ENCODE measurements at regions not wholly inside any gene's neighbourhood (a gene's known extent, or its start where the extent isn't known, plus 50 kb on each side); places are given as distances from the start of the nearest gene placed in this dataset.
A peak's percentile ranks its signal among the peaks of the same experiment; 100 is the strongest.

- DNase-seq (ENCODE audit: insufficient read length, low spot score), result no peak
- peak; percentile 43 for FAIRE-seq
Observed at GRCh38 chr3:72380711-72381493, 467.3 kb downstream of the SHQ1 start.

DNA sequence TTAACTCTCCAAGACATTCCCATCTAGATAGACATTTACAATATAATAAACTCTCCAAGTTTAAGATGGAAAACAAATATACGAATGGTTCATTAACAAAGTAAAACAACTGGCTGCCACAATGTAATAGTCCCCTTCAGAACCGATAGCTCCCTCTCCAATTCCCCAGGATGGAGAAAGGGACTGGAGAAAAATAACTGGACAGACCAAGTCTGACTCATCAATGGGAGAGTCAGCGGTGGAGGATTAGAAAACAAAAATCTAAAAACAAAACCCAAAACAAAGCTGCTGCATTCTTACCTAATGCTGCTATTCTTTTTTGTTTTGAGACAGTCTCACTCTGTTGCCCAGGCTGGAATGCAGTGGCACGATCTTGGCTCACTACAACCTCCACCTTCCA lies 468.1 kb downstream of the SHQ1 start:
- no peak for TF ChIP-seq SPI1 (IDR thresholded peaks at IDR 0.05; ENCODE audit: low read depth, low read length)
- no peak for TF ChIP-seq POLR2A (IDR thresholded peaks at IDR 0.05; ENCODE audit: low read depth, low read length)
- no peak for TF ChIP-seq TAF1 (IDR thresholded peaks at IDR 0.05; ENCODE audit: low read depth, low read length)
- no peak for TF ChIP-seq PAX5 (IDR thresholded peaks at IDR 0.05; ENCODE audit: insufficient read depth, low read length, severe bottlenecking)
- TF ChIP-seq POLR2AphosphoS5 (IDR thresholded peaks at IDR 0.05; ENCODE audit: low read depth, low read length), result no peak
- TF ChIP-seq POU2F2 (IDR thresholded peaks at IDR 0.05; ENCODE audit: low read depth, low read length), result no peak
- FAIRE-seq, result no peak
- no peak for DNase-seq (ENCODE audit: insufficient read length, low spot score)

More at GRCh38 chr3:72380711-72381493, 467.3 kb downstream of the SHQ1 start:
- TF ChIP-seq SPI1 (IDR thresholded peaks at IDR 0.05; ENCODE audit: low read depth, low read length) (no peak), POU2F2 (IDR thresholded peaks at IDR 0.05; ENCODE audit: low read depth, low read length) (no peak), TAF1 (IDR thresholded peaks at IDR 0.05; ENCODE audit: low read depth, low read length) (no peak), PAX5 (IDR thresholded peaks at IDR 0.05; ENCODE audit: insufficient read depth, low read length, severe bottlenecking) (no peak), POLR2A (IDR thresholded peaks at IDR 0.05; ENCODE audit: low read depth, low read length) (no peak), POLR2AphosphoS5 (IDR thresholded peaks at IDR 0.05; ENCODE audit: low read depth, low read length) (no peak)

- DNase-seq (ENCODE audit: insufficient read length, low spot score) (no peak), FAIRE-seq (peak; percentile 31)
- TF ChIP-seq SPI1 (IDR thresholded peaks at IDR 0.05; ENCODE audit: low read depth, low read length) (no peak), POU2F2 (IDR thresholded peaks at IDR 0.05; ENCODE audit: low read depth, low read length) (no peak), TAF1 (IDR thresholded peaks at IDR 0.05; ENCODE audit: low read depth, low read length) (no peak), POLR2A (IDR thresholded peaks at IDR 0.05; ENCODE audit: low read depth, low read length) (no peak), POLR2AphosphoS5 (IDR thresholded peaks at IDR 0.05; ENCODE audit: low read depth, low read length) (no peak), PAX5 (IDR thresholded peaks at IDR 0.05; ENCODE audit: insufficient read depth, low read length, severe bottlenecking) (no peak)
Observed at GRCh38 chr3:72379500-72380187, 468.6 kb downstream of the SHQ1 start.

DNA sequence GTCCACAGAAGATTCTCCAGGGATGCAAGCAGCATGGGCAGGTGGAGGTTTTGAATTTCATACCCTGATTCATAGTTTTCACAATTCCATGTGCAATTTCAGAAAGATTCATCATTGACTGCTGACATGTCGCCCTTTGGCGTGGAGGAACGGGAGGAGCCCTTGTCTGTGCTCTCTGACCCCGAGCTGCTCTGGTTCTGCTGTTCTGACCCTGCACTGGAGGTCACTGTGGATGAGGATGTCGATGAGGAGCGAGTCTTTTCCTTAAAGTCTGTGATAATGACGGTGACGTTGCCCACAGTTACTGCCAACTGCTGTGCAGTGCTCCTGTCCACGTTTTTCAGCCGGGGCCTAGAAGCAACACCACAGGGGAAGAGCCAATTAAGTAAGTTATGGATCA lies 470.0 kb downstream of the SHQ1 start:
- no peak for FAIRE-seq
- DNase-seq (ENCODE audit: insufficient read length, low spot score), result no peak
- no peak for TF ChIP-seq POLR2A (IDR thresholded peaks at IDR 0.05; ENCODE audit: low read depth, low read length)
- TF ChIP-seq TAF1 (IDR thresholded peaks at IDR 0.05; ENCODE audit: low read depth, low read length), result no peak
- no peak for TF ChIP-seq SPI1 (IDR thresholded peaks at IDR 0.05; ENCODE audit: low read depth, low read length)

- no peak for TF ChIP-seq TAF1 (IDR thresholded peaks at IDR 0.05; ENCODE audit: low read depth, low read length)
- TF ChIP-seq POLR2A (IDR thresholded peaks at IDR 0.05; ENCODE audit: low read depth, low read length), result no peak
- no peak for TF ChIP-seq POLR2AphosphoS5 (IDR thresholded peaks at IDR 0.05; ENCODE audit: low read depth, low read length)
- TF ChIP-seq SPI1 (IDR thresholded peaks at IDR 0.05; ENCODE audit: low read depth, low read length), result no peak
- TF ChIP-seq PAX5 (IDR thresholded peaks at IDR 0.05; ENCODE audit: insufficient read depth, low read length, severe bottlenecking), result no peak
- no peak for TF ChIP-seq POU2F2 (IDR thresholded peaks at IDR 0.05; ENCODE audit: low read depth, low read length)
- FAIRE-seq (no peak), DNase-seq (ENCODE audit: insufficient read length, low spot score) (no peak)
Observed at GRCh38 chr3:72376956-72377710, 471.1 kb downstream of the SHQ1 start.

- TF ChIP-seq POLR2A (IDR thresholded peaks at IDR 0.05; ENCODE audit: low read depth, low read length), result no peak
- TF ChIP-seq PAX5 (IDR thresholded peaks at IDR 0.05; ENCODE audit: insufficient read depth, low read length, severe bottlenecking), result no peak
- no peak for TF ChIP-seq POLR2AphosphoS5 (IDR thresholded peaks at IDR 0.05; ENCODE audit: low read depth, low read length)
- 0 out of 2 replicates have a peak, but pooled peaks have one; percentile 20 for TF ChIP-seq POU2F2 (IDR thresholded peaks at IDR 0.05; ENCODE audit: low read depth, low read length)
- no peak for TF ChIP-seq TAF1 (IDR thresholded peaks at IDR 0.05; ENCODE audit: low read depth, low read length)
- TF ChIP-seq SPI1 (IDR thresholded peaks at IDR 0.05; ENCODE audit: low read depth, low read length), result no peak
- DNase-seq (ENCODE audit: insufficient read length, low spot score) (peak; percentile 16), FAIRE-seq (peak; percentile 77)
Observed at GRCh38 chr3:72375237-72376076, 472.8 kb downstream of the SHQ1 start.

GRCh38 chr3:72373139-72373538 lies 475.1 kb downstream of the SHQ1 start:
- no peak for TF ChIP-seq POLR2AphosphoS5 (IDR thresholded peaks at IDR 0.05; ENCODE audit: low read depth, low read length)
- TF ChIP-seq SPI1 (IDR thresholded peaks at IDR 0.05; ENCODE audit: low read depth, low read length), result no peak
- no peak for TF ChIP-seq PAX5 (IDR thresholded peaks at IDR 0.05; ENCODE audit: insufficient read depth, low read length, severe bottlenecking)
- TF ChIP-seq POU2F2 (IDR thresholded peaks at IDR 0.05; ENCODE audit: low read depth, low read length), result no peak
- TF ChIP-seq TAF1 (IDR thresholded peaks at IDR 0.05; ENCODE audit: low read depth, low read length), result no peak
- TF ChIP-seq POLR2A (IDR thresholded peaks at IDR 0.05; ENCODE audit: low read depth, low read length), result no peak
- no peak for FAIRE-seq
- DNase-seq (ENCODE audit: insufficient read length, low spot score), result no peak

DNA sequence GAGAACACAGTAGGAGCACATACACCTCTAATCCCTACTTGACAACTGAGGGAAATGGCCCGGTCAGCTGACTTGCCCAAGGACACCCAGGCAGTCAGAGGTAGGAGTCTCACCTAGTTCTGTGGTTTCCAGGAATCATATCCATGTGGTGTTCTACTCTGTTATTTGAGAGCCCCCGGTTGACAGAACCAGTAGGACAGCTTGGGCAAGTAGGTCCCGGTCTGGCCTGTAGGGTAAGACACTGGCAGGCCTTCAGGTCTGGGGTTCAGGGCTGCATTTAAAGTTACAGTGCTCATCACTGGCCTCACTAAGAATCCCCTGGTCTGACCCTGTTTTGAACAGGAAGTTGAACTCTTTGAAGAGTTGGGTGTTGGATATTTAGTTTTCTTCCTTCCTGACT lies 476.1 kb downstream of the SHQ1 start:
- no peak for FAIRE-seq
- TF ChIP-seq PAX5 (IDR thresholded peaks at IDR 0.05; ENCODE audit: insufficient read depth, low read length, severe bottlenecking) (no peak), SPI1 (IDR thresholded peaks at IDR 0.05; ENCODE audit: low read depth, low read length) (no peak), POLR2AphosphoS5 (IDR thresholded peaks at IDR 0.05; ENCODE audit: low read depth, low read length) (no peak), TAF1 (IDR thresholded peaks at IDR 0.05; ENCODE audit: low read depth, low read length) (no peak), POU2F2 (IDR thresholded peaks at IDR 0.05; ENCODE audit: low read depth, low read length) (no peak), POLR2A (IDR thresholded peaks at IDR 0.05; ENCODE audit: low read depth, low read length) (no peak)
- no peak for DNase-seq (ENCODE audit: insufficient read length, low spot score)

All from GM12891 (cell line).